SK-N-MC (cell line): ENCODE measurements at regions not wholly inside any gene's neighbourhood (a gene's known extent, or its start where the extent isn't known, plus 50 kb on each side); places are given as distances from the start of the nearest gene placed in this dataset.

ENCODE experiments used
- EZH2 ChIP-seq: fragments of 200-600 bp; sonication (generic); IDR thresholded peaks from one replicate; pipeline ENCODE4 v1.6.1; 2017; ENCODE audit warnings: antibody characterized with exemption
- POLR2AphosphoS5 ChIP-seq: IDR thresholded peaks from 2 replicates; pipeline ENCODE4 v1.6.1; 2012; ENCODE audit warnings: mild to moderate bottlenecking, low read depth, low read length, borderline replicate concordance

DNA sequence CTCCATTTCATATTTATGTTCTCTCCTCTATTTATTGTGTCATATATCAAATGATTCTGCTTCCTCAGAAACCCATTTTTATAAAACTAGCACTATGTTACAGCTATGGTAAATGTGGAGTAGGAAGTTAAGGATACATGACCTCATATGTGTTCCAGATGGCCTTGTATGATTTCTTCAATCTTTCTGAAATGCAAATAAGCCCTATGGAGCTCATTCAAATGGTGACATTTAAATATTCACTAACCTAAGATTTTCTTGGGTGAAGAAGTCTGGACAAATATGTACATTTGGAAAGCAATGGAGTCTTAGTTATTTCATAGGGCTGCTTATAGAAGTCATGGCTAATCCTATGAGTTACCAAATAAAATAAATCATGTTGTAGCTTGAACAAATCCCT lies 782.5 kb downstream of the STPG2 start:
- TF ChIP-seq POLR2AphosphoS5: no peak
- no peak for TF ChIP-seq EZH2
